Progenitor cell of endocrine pancreas (in vitro differentiated cells): ENCODE measurements at regions not wholly inside any gene's neighbourhood (a gene's known extent, or its start where the extent isn't known, plus 50 kb on each side); places are given as distances from the start of the nearest gene placed in this dataset.

Source experiments
- DNase-seq: peaks from one replicate; pipeline ENCODE4 v3.0.0; 2021; ENCODE audit warnings: low spot score; ENCODE audit not compliant: unreplicated experiment
- H3K27ac Mint-ChIP-seq: 2 replicates; pipeline ENCODE4 v1.8.0; 2021; ENCODE audit warnings: mild to moderate bottlenecking, moderate library complexity, mixed read lengths
- H3K27me3 Mint-ChIP-seq: 2 replicates; pipeline ENCODE4 v1.8.0; 2021; ENCODE audit warnings: mixed read lengths
- H3K36me3 Mint-ChIP-seq: 2 replicates; pipeline ENCODE4 v1.8.0; 2022; ENCODE audit warnings: mixed read lengths; ENCODE audit not compliant: insufficient read depth
- H3K4me1 Mint-ChIP-seq: 2 replicates; pipeline ENCODE4 v1.8.0; 2021; ENCODE audit warnings: low read depth, mixed read lengths
- H3K4me3 Mint-ChIP-seq: 2 replicates; pipeline ENCODE4 v1.8.0; 2021; ENCODE audit warnings: low read depth, mild to moderate bottlenecking, moderate library complexity, mixed read lengths
- H3K9me3 Mint-ChIP-seq: 2 replicates; pipeline ENCODE4 v1.8.0; 2021; ENCODE audit warnings: low read depth, mixed read lengths
- TF ChIP-seq, protein P1 (sequence below): fragments of 200-600 bp; sonication (generic); IDR thresholded peaks from one replicate; pipeline ENCODE4 v1.5.0; 2021; ENCODE audit warnings: antibody characterized with exemption, mild to moderate bottlenecking; ENCODE audit not compliant: unreplicated experiment

DNA sequence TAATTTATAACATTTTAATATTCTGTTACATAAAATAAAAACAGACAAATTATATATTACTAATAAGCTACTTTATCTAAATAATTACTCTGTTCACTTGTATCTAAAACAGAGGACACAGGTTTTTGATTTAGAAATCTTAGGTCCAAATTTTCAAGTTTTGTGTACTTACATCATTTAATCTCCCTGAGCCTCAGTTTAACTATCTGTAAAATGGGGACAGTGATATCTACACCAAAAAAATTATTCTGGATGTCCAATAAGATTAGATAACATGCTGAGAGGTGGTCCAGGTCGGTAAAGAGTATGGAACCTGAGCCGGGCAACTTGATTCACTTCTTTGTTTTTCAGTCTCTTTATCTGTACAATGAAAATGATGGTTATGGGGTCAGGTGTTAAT, 263.8 kb upstream of the CDIN1 start:
- Mint-ChIP-seq H3K36me3 (no peaks in the 10 kb centered on the region), H3K27me3 (no peaks in the 10 kb centered on the region), H3K4me1 (no peaks in the 10 kb centered on the region), H3K27ac (no peak overlapping the region), H3K9me3 (no peaks in the 10 kb centered on the region), H3K4me3 (no peak overlapping the region)
- no peak for DNase-seq
- TF ChIP-seq, protein P1, sequence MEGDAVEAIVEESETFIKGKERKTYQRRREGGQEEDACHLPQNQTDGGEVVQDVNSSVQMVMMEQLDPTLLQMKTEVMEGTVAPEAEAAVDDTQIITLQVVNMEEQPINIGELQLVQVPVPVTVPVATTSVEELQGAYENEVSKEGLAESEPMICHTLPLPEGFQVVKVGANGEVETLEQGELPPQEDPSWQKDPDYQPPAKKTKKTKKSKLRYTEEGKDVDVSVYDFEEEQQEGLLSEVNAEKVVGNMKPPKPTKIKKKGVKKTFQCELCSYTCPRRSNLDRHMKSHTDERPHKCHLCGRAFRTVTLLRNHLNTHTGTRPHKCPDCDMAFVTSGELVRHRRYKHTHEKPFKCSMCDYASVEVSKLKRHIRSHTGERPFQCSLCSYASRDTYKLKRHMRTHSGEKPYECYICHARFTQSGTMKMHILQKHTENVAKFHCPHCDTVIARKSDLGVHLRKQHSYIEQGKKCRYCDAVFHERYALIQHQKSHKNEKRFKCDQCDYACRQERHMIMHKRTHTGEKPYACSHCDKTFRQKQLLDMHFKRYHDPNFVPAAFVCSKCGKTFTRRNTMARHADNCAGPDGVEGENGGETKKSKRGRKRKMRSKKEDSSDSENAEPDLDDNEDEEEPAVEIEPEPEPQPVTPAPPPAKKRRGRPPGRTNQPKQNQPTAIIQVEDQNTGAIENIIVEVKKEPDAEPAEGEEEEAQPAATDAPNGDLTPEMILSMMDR, result no peak

DNA sequence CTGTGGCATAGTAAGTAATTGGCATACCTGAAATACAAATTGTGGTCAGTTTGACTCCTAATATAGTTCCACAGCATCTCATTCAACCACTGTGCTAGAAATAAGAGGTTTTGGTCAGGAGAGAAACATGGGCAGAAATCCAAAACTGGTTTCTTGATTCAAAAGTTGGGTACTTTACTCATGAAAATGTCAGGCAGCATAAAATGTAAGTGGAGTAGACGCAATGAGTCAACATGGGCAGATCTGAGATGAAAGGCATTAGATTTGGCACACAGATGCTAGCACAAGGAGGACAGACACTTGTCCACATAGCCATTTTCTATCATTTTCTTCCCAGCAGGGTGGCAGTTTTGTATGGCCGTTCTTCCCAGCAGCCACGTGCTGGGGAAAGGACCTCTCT, 255.8 kb upstream of the CDIN1 start:
- Mint-ChIP-seq H3K4me3 (no peak overlapping the region), H3K4me1 (no peaks in the 10 kb centered on the region), H3K36me3 (no peaks in the 10 kb centered on the region), H3K9me3 (no peaks in the 10 kb centered on the region), H3K27me3 (no peaks in the 10 kb centered on the region), H3K27ac (no peak overlapping the region)
- DNase-seq, result no peak
- TF ChIP-seq, protein P1, result no peak

DNA sequence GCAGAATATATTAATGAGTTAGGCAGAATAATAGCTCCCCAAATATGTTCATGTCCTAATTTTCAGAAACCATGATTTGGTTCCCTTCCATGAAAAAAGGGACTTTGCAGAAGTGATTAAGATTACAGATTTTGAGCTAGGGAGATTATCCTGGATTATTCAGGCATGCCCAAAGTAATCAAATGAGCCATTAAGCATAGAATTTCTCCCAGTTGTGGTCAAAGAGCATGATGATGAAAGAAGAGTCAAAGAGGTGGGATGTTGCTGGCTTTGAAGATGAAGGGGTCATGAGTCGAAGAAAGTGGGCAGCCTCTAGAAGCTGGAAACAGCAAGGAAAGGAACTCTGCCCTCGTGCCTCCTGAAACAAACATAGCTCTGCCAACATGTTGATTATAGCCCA, 254.2 kb upstream of the CDIN1 start:
- Mint-ChIP-seq H3K36me3 (no peaks in the 10 kb centered on the region), H3K4me1 (no peaks in the 10 kb centered on the region), H3K27me3 (no peaks in the 10 kb centered on the region), H3K4me3 (no peak overlapping the region), H3K27ac (no peak overlapping the region), H3K9me3 (no peaks in the 10 kb centered on the region)
- TF ChIP-seq, protein P1, result no peak
- no peak for DNase-seq

DNA sequence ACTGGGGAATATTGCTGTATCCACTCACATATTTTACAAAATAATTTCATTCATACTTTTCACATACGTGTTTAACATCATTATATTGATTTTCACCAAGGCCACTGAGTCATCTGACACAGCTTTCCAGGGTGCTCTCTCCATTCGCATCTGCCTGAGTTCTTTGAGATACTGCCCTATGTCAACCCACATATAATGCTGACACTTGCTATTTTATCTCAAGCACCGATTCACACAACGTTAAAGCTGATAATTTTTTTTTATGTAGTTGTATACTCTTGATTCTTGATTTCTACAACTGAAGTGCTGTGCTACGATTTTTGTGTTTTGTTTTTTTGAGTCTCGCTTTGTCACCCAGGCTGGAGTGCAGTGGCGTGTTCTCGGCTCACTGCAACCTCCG, 249.8 kb upstream of the CDIN1 start:
- TF ChIP-seq, protein P1, result no peak
- H3K4me1 Mint-ChIP-seq, result peaks cover 2% of the 10 kb centered on the region
- H3K27ac Mint-ChIP-seq, result no peak overlapping the region
- H3K9me3 Mint-ChIP-seq, result peaks cover 3% of the 10 kb centered on the region
- H3K4me3 Mint-ChIP-seq, result no peak overlapping the region
- H3K36me3 Mint-ChIP-seq, result no peaks in the 10 kb centered on the region
- DNase-seq, result no peak
- no peaks in the 10 kb centered on the region for H3K27me3 Mint-ChIP-seq

DNA sequence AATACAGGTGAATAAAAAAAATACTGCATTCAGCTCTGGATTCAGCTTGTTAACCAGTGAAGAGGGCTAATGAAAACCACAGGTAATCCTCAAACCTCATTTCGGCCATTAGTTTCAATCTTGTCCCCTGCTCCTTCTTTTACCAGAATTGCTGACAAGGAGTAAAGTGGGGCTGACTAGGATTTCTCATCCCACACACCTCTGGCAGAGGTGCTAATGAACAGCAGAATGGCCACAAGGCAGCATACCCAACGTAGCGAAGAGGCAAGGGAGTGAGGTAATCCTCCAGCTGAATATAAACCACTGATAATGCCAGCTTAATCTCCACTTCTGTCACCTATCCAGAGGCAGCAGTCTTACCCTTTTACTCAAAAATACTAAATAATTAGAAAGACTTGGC, 248.8 kb upstream of the CDIN1 start:
- Mint-ChIP-seq H3K27me3 (no peaks in the 10 kb centered on the region), H3K27ac (no peak overlapping the region), H3K4me1 (peaks cover 2% of the 10 kb centered on the region), H3K9me3 (peaks cover 3% of the 10 kb centered on the region), H3K36me3 (no peaks in the 10 kb centered on the region), H3K4me3 (no peak overlapping the region)
- TF ChIP-seq, protein P1, result no peak
- DNase-seq, result no peak
